HG03565 (cell line): ENCODE measurements at regions not wholly inside any gene's neighbourhood (a gene's known extent, or its start where the extent isn't known, plus 50 kb on each side); places are given as distances from the start of the nearest gene placed in this dataset.
A peak's percentile ranks its signal among the peaks of the same experiment; 100 is the strongest.

Experiments used
- ATAC-seq: cut with Tn5 transposase; IDR thresholded peaks from one replicate; pipeline ENCODE4 v1.9.1; 2021; ENCODE audit warnings: mild to moderate bottlenecking, moderate library complexity; ENCODE audit not compliant: unreplicated experiment

- no peak for ATAC-seq
Observed at GRCh38 chr11:8794126-8794525, 111.5 kb downstream of the RPL27A start.

GRCh38 chr11:8794677-8795103, 112.1 kb downstream of the RPL27A start:
- ATAC-seq: no peak

GRCh38 chr11:8796941-8797340, 114.0 kb upstream of the AKIP1 start:
- no peak for ATAC-seq

- ATAC-seq: no peak
Observed at GRCh38 chr11:8799273-8799672, 111.7 kb upstream of the AKIP1 start.

GRCh38 chr11:8800520-8801110, 110.4 kb upstream of the AKIP1 start:
- ATAC-seq: no peak

GRCh38 chr11:8801121-8801520, 109.9 kb upstream of the AKIP1 start:
- no peak for ATAC-seq

GRCh38 chr11:8802251-8802650, 108.7 kb upstream of the AKIP1 start:
- no peak for ATAC-seq

GRCh38 chr11:8803973-8804372, 107.0 kb upstream of the AKIP1 start:
- ATAC-seq: no peak

GRCh38 chr11:8805296-8805695, 105.7 kb upstream of the AKIP1 start:
- ATAC-seq: no peak

GRCh38 chr11:8806974-8807373, 104.0 kb upstream of the AKIP1 start:
- no peak for ATAC-seq

GRCh38 chr11:8807544-8808225, 103.3 kb upstream of the AKIP1 start:
- no peak for ATAC-seq

- no peak for ATAC-seq
Observed at GRCh38 chr11:8808226-8808585, 102.8 kb upstream of the AKIP1 start.

GRCh38 chr11:8809241-8809938, 101.6 kb upstream of the AKIP1 start:
- ATAC-seq: no peak

- no peak for ATAC-seq
Observed at GRCh38 chr11:8809939-8810539, 101.0 kb upstream of the AKIP1 start.

GRCh38 chr11:8810540-8811301, 100.3 kb upstream of the AKIP1 start:
- ATAC-seq: no peak

GRCh38 chr11:8811571-8811970, 99.4 kb upstream of the AKIP1 start:
- no peak for ATAC-seq

- ATAC-seq: no peak
Observed at GRCh38 chr11:8812438-8812837, 98.6 kb upstream of the AKIP1 start.

GRCh38 chr11:8813658-8814057, 97.3 kb upstream of the AKIP1 start:
- ATAC-seq: peak; percentile 46

- ATAC-seq: no peak
Observed at GRCh38 chr11:8814209-8814922, 96.6 kb upstream of the AKIP1 start.

- no peak for ATAC-seq
Observed at GRCh38 chr11:8814923-8815240, 96.1 kb upstream of the AKIP1 start.

GRCh38 chr11:8818421-8818820, 92.6 kb upstream of the AKIP1 start:
- ATAC-seq: no peak
